Liver (tissue), 8 donors: ENCODE measurements at regions not wholly inside any gene's neighbourhood (a gene's known extent, or its start where the extent isn't known, plus 50 kb on each side); places are given as distances from the start of the nearest gene placed in this dataset.

Source experiments
- DNase-seq: peaks from one replicate; pipeline ENCODE4 v3.0.0-alpha.2; 2017; ENCODE audit warnings: low spot score
- H3K27ac ChIP-seq, 2 donors: one replicate each; pipeline ENCODE4 v1.7.0; 2013; ENCODE audit warnings: inconsistent platforms in 2 of 2, low read length in 2 of 2, control low read depth in 1 of 2, low read depth in 1 of 2, mild to moderate bottlenecking in 1 of 2
- H3K27me3 ChIP-seq, 4 donors: one replicate each; pipeline versions ENCODE4 v1.6.1 to v1.7.0; 2013; ENCODE audit warnings: low read length in 3 of 4, inconsistent platforms in 1 of 4, mild to moderate bottlenecking in 1 of 4, moderate library complexity in 1 of 4; ENCODE audit not compliant: control insufficient read depth in 4 of 4, insufficient read depth in 4 of 4
- H3K36me3 ChIP-seq, 4 donors: one replicate each; pipeline versions ENCODE4 v1.6.1 to v1.7.0; 2013; ENCODE audit warnings: low read length in 3 of 4, mild to moderate bottlenecking in 3 of 4, low read depth in 1 of 4, moderate library complexity in 1 of 4; ENCODE audit not compliant: control insufficient read depth in 4 of 4, insufficient read depth in 3 of 4
- H3K4me1 ChIP-seq, 4 donors: one replicate each; pipeline versions ENCODE4 v1.6.1 to v1.7.0; 2013; ENCODE audit warnings: low read length in 3 of 4, mild to moderate bottlenecking in 3 of 4, moderate library complexity in 1 of 4; ENCODE audit not compliant: control insufficient read depth in 4 of 4, insufficient read depth in 4 of 4
- H3K4me3 ChIP-seq, 3 donors: one replicate each; pipeline versions ENCODE4 v1.6.1 to v1.7.0; 2013; ENCODE audit warnings: low read length in 3 of 3, control low read depth in 1 of 3, low read depth in 1 of 3, mild to moderate bottlenecking in 1 of 3
- H3K9ac ChIP-seq, 2 donors: one replicate each; pipeline ENCODE4 v1.7.0; 2013; ENCODE audit warnings: low read length in 2 of 2, mild to moderate bottlenecking in 2 of 2, moderate library complexity in 2 of 2, control low read depth in 1 of 2, low read depth in 1 of 2
- H3K9me3 ChIP-seq, 4 donors: one replicate each; pipeline versions ENCODE4 v1.6.1 to v1.7.0; 2013; ENCODE audit warnings: low read length in 3 of 4; ENCODE audit not compliant: control insufficient read depth in 4 of 4
- CTCF ChIP-seq: fragments of 150-350 bp; IDR thresholded peaks from 2 replicates; pipeline ENCODE4 v1.5.1; 2017; ENCODE audit warnings: improper control_type of control experiment, low read depth, low read length; ENCODE audit not compliant: missing input control
- FOXA2 ChIP-seq: IDR thresholded peaks from 2 replicates; pipeline ENCODE4 v1.6.1; 2016; ENCODE audit warnings: antibody characterized with exemption
- GABPA ChIP-seq, 2 donors: IDR thresholded peaks in 1 of 2; conservative IDR thresholded peaks in 1 of 2; 2 replicates each; pipeline ENCODE4 v1.6.1; 2016; ENCODE audit warnings: antibody characterized with exemption in 2 of 2, mild to moderate bottlenecking in 1 of 2, moderate library complexity in 1 of 2
- HNF4A ChIP-seq, 2 donors: conservative IDR thresholded peaks; 2 replicates each; pipeline ENCODE4 v1.6.1; 2016; ENCODE audit warnings: antibody characterized with exemption in 2 of 2, mild to moderate bottlenecking in 2 of 2
- HNF4G ChIP-seq: IDR thresholded peaks from 2 replicates; pipeline ENCODE4 v1.6.1; 2016; ENCODE audit warnings: antibody characterized with exemption
- JUND ChIP-seq, 2 donors: IDR thresholded peaks; 2 replicates each; pipeline ENCODE4 v1.6.1; 2016; ENCODE audit warnings: antibody characterized with exemption in 2 of 2
- MAX ChIP-seq: IDR thresholded peaks from 2 replicates; pipeline ENCODE4 v1.6.1; 2016; ENCODE audit warnings: antibody characterized with exemption
- SP1 ChIP-seq: IDR thresholded peaks from 2 replicates; pipeline ENCODE4 v1.6.1; 2018; ENCODE audit warnings: antibody characterized with exemption, mild to moderate bottlenecking
- TAF1 ChIP-seq: conservative IDR thresholded peaks from 2 replicates; pipeline ENCODE4 v1.6.1; 2016; ENCODE audit warnings: antibody characterized with exemption, mild to moderate bottlenecking
- YY1 ChIP-seq: IDR thresholded peaks from 2 replicates; pipeline ENCODE4 v1.6.1; 2016; ENCODE audit warnings: antibody characterized with exemption, mild to moderate bottlenecking
- ZBTB33 ChIP-seq: IDR thresholded peaks from 2 replicates; pipeline ENCODE4 v1.6.1; 2016; ENCODE audit warnings: antibody characterized with exemption
- WGBS: extraction: QIAGEN DNeasy Blood & Tissue Kit; methylation state at CpG from one replicate; pipeline ENCODE4 v1.1.7; 2013; 5-methylcytosine and 5-hydroxymethylcytosine counted together
- TF ChIP-seq, protein P1 (sequence below): IDR thresholded peaks from 2 replicates; pipeline ENCODE4 v1.6.1; 2016; ENCODE audit warnings: antibody characterized with exemption
- donor health status: healthy.
- donor health status: healthy.
- donor health status: healthy.
- donor health status: healthy.
- donor health status: healthy.

DNA sequence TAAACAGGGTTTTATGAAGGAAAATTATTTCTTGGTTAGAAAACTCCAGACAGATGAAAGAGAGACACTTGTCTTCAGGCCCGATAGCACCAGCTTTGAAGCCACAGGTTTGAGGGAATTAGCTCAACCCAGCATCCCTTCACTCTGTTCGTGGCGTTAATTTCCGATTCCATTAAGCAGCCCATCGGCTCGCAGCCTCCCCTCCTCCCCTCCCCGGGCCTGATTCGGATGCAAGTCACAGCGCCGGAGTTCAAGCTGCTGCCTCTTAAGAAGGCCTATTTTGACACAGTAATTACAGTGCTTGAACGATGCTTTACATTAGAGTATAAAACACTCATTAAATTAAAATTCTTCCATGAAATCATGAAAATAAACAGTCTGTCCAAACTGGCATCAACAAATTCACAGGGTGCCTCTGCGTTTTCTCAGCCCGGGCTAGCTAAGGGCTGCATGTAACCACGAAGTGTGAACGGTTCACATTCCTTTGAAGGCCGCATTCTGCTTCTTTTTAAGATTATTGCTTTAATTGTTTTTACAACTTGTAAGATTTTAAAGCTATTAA is 145.8 kb downstream of the DICER1 start:
- TF ChIP-seq GABPA (IDR thresholded peaks at IDR 0.05 in 1 of 2, conservative IDR thresholded peaks at IDR 0.05 in 1 of 2) (no peak), CTCF (no peak), HNF4A (conservative IDR thresholded peaks at IDR 0.05) (no peak), MAX (no peak), HNF4G (no peak), TAF1 (no peak), ZBTB33 (no peak), FOXA2 (no peak)
- TF ChIP-seq, protein P1, sequence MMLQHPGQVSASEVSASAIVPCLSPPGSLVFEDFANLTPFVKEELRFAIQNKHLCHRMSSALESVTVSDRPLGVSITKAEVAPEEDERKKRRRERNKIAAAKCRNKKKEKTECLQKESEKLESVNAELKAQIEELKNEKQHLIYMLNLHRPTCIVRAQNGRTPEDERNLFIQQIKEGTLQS = no peak
- no peaks in the 10 kb centered on the region for H3K36me3 ChIP-seq
- no peaks in the 10 kb centered on the region for H3K4me1 ChIP-seq
- H3K9ac ChIP-seq = no peak overlapping the region
- H3K9me3 ChIP-seq = peaks cover 0 to 4% (median 0%) of the 10 kb centered on the region in 4 donors
- H3K27ac ChIP-seq = no peak overlapping the region
- no peak overlapping the region for H3K4me3 ChIP-seq
- DNase-seq = no peak
- 44% methylated on average over 16 of the region's 16 CpGs for WGBS
- peaks cover 0 to 2% (median under 1%) of the 10 kb centered on the region in 4 donors for H3K27me3 ChIP-seq

GRCh38 chr14:95008445-95009217 is 148.7 kb downstream of the DICER1 start:
- no peak overlapping the region for H3K4me3 ChIP-seq
- no peak overlapping the region for H3K9ac ChIP-seq
- TF ChIP-seq, protein P1 = no peak
- no peak for TF ChIP-seq SP1
- no peak for TF ChIP-seq JUND (IDR thresholded peaks at IDR 0.05)
- TF ChIP-seq YY1 = no peak
- TF ChIP-seq CTCF = no peak
- TF ChIP-seq HNF4A (conservative IDR thresholded peaks at IDR 0.05) = no peak
- TF ChIP-seq GABPA (IDR thresholded peaks at IDR 0.05 in 1 of 2, conservative IDR thresholded peaks at IDR 0.05 in 1 of 2) = no peak
- peaks cover 0 to 2% (median 0%) of the 10 kb centered on the region in 4 donors for H3K9me3 ChIP-seq
- H3K36me3 ChIP-seq = no peaks in the 10 kb centered on the region
- no peaks in the 10 kb centered on the region for H3K4me1 ChIP-seq
- DNase-seq = no peak
- WGBS = 82% methylated on average over 15 of the region's 15 CpGs
- no peak overlapping the region for H3K27ac ChIP-seq
- peaks cover 0 to 2% (median under 1%) of the 10 kb centered on the region in 4 donors for H3K27me3 ChIP-seq
